ENCODE measurements at regions not wholly inside any gene's neighbourhood (a gene's known extent, or its start where the extent isn't known, plus 50 kb on each side); places are given as distances from the start of the nearest gene placed in this dataset.

DNA sequence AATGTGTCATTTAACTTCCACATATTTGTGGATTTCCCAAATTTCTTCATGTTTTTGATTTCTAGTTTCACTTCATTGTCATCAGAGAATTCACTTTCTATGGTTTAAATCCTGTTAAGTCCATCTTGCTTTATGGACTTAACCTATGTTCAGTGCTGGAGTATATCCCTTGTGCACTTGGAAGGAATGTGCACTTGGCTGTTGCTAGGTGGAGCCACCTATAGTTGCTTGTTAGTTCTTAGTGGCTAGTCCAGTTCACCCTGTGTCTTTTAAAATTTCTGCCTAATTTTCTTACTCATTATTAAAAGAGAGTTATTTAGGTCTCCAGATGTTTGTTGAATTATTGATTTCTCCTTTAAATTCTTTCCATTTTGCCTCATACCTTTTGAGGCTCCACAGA is 1472.5 kb upstream of the CDH6 start:
- DNase-seq: no peak
- H3K4me3 ChIP-seq: no peak overlapping the region
- H3K4me1 ChIP-seq: no peaks in the 10 kb centered on the region
- H3K36me3 ChIP-seq: no peaks in the 10 kb centered on the region
- H3K9me3 ChIP-seq: no peaks in the 10 kb centered on the region
- H3K27ac ChIP-seq: no peak overlapping the region
- TF ChIP-seq, protein P1, sequence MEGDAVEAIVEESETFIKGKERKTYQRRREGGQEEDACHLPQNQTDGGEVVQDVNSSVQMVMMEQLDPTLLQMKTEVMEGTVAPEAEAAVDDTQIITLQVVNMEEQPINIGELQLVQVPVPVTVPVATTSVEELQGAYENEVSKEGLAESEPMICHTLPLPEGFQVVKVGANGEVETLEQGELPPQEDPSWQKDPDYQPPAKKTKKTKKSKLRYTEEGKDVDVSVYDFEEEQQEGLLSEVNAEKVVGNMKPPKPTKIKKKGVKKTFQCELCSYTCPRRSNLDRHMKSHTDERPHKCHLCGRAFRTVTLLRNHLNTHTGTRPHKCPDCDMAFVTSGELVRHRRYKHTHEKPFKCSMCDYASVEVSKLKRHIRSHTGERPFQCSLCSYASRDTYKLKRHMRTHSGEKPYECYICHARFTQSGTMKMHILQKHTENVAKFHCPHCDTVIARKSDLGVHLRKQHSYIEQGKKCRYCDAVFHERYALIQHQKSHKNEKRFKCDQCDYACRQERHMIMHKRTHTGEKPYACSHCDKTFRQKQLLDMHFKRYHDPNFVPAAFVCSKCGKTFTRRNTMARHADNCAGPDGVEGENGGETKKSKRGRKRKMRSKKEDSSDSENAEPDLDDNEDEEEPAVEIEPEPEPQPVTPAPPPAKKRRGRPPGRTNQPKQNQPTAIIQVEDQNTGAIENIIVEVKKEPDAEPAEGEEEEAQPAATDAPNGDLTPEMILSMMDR (IDR thresholded peaks at IDR 0.05): no peak
- no peak for TF ChIP-seq POLR2A (IDR thresholded peaks at IDR 0.05)
- H3K27me3 ChIP-seq: no peaks in the 10 kb centered on the region

- H3K36me3 ChIP-seq: no peaks in the 10 kb centered on the region
- no peak overlapping the region for H3K4me3 ChIP-seq
- TF ChIP-seq, protein P1 (IDR thresholded peaks at IDR 0.05): no peak
- no peak for TF ChIP-seq POLR2A (IDR thresholded peaks at IDR 0.05)
- DNase-seq: no peak
- no peak overlapping the region for H3K27ac ChIP-seq
- no peaks in the 10 kb centered on the region for H3K27me3 ChIP-seq
- H3K4me1 ChIP-seq: no peaks in the 10 kb centered on the region
- no peaks in the 10 kb centered on the region for H3K9me3 ChIP-seq
These were observed 1474.3 kb upstream of the CDH6 start for GRCh38 chr5:29719171-29719570.

DNA sequence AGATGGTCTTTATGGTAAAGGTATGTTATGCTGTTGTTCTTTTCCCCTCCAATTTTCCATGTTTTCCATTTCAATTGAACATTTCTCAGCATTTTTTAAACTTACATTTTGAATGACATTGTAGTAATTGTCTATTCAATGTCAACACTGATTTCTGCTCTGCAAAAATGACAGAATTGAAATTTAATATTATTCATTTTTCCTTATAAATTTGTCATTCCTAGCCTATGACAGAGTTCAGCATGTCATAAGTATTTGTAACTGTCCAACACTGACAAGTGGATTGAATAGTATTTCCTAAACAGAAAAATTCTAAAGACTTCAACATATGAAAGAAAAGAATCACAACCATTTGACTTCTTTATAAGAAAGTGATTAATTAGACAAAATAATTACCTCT is 1478.3 kb upstream of the CDH6 start:
- Histone ChIP-seq H3K27me3 (no peaks in the 10 kb centered on the region), H3K36me3 (no peaks in the 10 kb centered on the region), H3K27ac (no peak overlapping the region), H3K9me3 (no peaks in the 10 kb centered on the region), H3K4me3 (no peak overlapping the region), H3K4me1 (no peaks in the 10 kb centered on the region)
- TF ChIP-seq, protein P1 (IDR thresholded peaks at IDR 0.05): no peak
- TF ChIP-seq POLR2A (IDR thresholded peaks at IDR 0.05): no peak
- no peak for DNase-seq

DNA sequence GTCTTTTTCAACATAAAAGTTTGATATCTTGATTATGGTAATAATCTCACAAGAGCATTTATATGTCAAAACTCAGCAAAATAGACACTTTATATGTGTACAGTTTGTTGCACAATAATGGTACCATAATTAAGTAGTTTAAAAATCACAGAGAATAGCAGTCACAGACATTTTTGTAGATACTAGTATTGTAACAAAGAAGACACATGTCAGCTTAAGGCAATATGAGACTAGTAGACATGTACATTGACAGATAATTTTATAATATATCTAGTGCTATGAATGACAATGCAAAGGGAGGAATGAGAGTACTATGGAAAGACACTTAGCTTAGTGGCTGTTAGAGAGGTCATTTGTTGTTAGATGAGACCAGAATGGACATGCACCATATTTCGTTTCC is 1490.6 kb upstream of the CDH6 start:
- no peaks in the 10 kb centered on the region for H3K27me3 ChIP-seq
- H3K27ac ChIP-seq: no peak overlapping the region
- H3K36me3 ChIP-seq: no peaks in the 10 kb centered on the region
- TF ChIP-seq, protein P1 (IDR thresholded peaks at IDR 0.05): no peak
- no peak for TF ChIP-seq POLR2A (IDR thresholded peaks at IDR 0.05)
- no peaks in the 10 kb centered on the region for H3K9me3 ChIP-seq
- DNase-seq: no peak
- H3K4me3 ChIP-seq: no peak overlapping the region
- H3K4me1 ChIP-seq: no peaks in the 10 kb centered on the region

DNA sequence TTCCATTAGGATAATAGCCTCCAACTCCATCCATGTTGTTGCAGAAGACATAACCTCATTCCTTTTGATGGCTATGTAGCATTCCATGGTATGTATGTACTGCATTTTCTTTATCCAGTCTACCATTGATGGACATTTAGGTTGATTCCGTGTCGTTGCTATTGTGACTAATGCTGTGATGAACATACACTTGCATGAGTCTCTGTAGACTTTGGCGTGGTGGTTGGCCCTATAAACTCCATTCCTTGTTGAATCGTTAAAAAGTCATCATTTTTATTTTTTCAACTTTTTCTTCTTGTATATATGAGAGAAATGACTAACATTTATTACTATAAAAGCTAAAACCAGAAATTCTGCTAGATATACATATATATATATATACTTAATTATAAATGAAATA is 1491.9 kb upstream of the CDH6 start:
- no peak for DNase-seq
- H3K9me3 ChIP-seq: no peaks in the 10 kb centered on the region
- H3K36me3 ChIP-seq: no peaks in the 10 kb centered on the region
- no peak overlapping the region for H3K27ac ChIP-seq
- TF ChIP-seq, protein P1 (IDR thresholded peaks at IDR 0.05): no peak
- no peak for TF ChIP-seq POLR2A (IDR thresholded peaks at IDR 0.05)
- no peaks in the 10 kb centered on the region for H3K4me1 ChIP-seq
- no peak overlapping the region for H3K4me3 ChIP-seq
- H3K27me3 ChIP-seq: no peaks in the 10 kb centered on the region

GRCh38 chr5:29697785-29698414 is 1495.6 kb upstream of the CDH6 start:
- H3K27ac ChIP-seq: no peak overlapping the region
- no peak for DNase-seq

More at GRCh38 chr5:29697785-29698414, 1495.6 kb upstream of the CDH6 start:
- TF ChIP-seq, protein P1 (IDR thresholded peaks at IDR 0.05): no peak
- no peak for TF ChIP-seq POLR2A (IDR thresholded peaks at IDR 0.05)
- H3K4me3 ChIP-seq: no peak overlapping the region
- H3K36me3 ChIP-seq: no peaks in the 10 kb centered on the region
- H3K27me3 ChIP-seq: no peaks in the 10 kb centered on the region
- no peaks in the 10 kb centered on the region for H3K9me3 ChIP-seq
- H3K4me1 ChIP-seq: no peaks in the 10 kb centered on the region

Measured in Peyer's patch (tissue), 4 donors.